H1 (cell line): ENCODE measurements at regions not wholly inside any gene's neighbourhood (a gene's known extent, or its start where the extent isn't known, plus 50 kb on each side); places are given as distances from the start of the nearest gene placed in this dataset.

ENCODE experiments used
- CTCF ChIA-PET: fragments of 300-600 bp; sonication (Branson Sonifier 250); formaldehyde crosslinking; loops from one replicate; lab custom pipeline; 2021; ENCODE audit not compliant: partially characterized antibody; lab: Charles Lee
- POLR2A ChIA-PET: fragments of 300-600 bp; sonication (Branson Sonifier 250); formaldehyde crosslinking; loops from one replicate; lab custom pipeline; 2021; ENCODE audit warnings: inconsistent platforms; ENCODE audit not compliant: partially characterized antibody; lab: Charles Lee
- DNase-seq, 2 experiments: peaks; one replicate each; pipeline versions ENCODE4 v3.0.0 to v3.0.0-alpha.2; 2010 to 2022; ENCODE audit warnings: low spot score in 2 of 2, low read depth in 1 of 2, mixed read lengths in 1 of 2
- FAIRE-seq: peaks from 2 replicates; lab custom pipeline; 2011; peaks lifted over from hg19 to GRCh38; lab: Jason Lieb, UNC
- H2AFZ ChIP-seq: 2 replicates; pipeline ENCODE4 v1.8.1; 2012; ENCODE audit warnings: low read length, inconsistent platforms
- H2AK5ac ChIP-seq: 2 replicates; pipeline ENCODE4 v1.6.1; 2013; ENCODE audit warnings: low read depth, low read length
- H2BK120ac ChIP-seq: replicated peaks from 2 replicates; pipeline ENCODE3; 2013; ENCODE audit warnings: low read depth, low read length, inconsistent platforms
- H2BK12ac ChIP-seq: 2 replicates; pipeline ENCODE4 v1.6.1; 2013; ENCODE audit warnings: low read depth, low read length
- H2BK15ac ChIP-seq: 2 replicates; pipeline ENCODE4 v1.6.1; 2013; ENCODE audit warnings: low read length
- H2BK20ac ChIP-seq: 2 replicates; pipeline ENCODE4 v1.6.1; 2013; ENCODE audit warnings: low read length
- H2BK5ac ChIP-seq: 2 replicates; pipeline ENCODE4 v1.6.1; 2013; ENCODE audit warnings: low read depth, low read length
- H3K14ac ChIP-seq: 2 replicates; pipeline ENCODE4 v1.6.1; 2013; ENCODE audit warnings: inconsistent platforms; ENCODE audit not compliant: insufficient read length
- H3K18ac ChIP-seq: 2 replicates; pipeline ENCODE4 v1.6.1; 2013; ENCODE audit warnings: low read length; ENCODE audit errors: extremely low read depth
- H3K23ac ChIP-seq: 2 replicates; pipeline ENCODE4 v1.6.1; 2013; ENCODE audit warnings: inconsistent platforms; ENCODE audit not compliant: insufficient read length
- H3K23me2 ChIP-seq: 2 replicates; pipeline ENCODE4 v1.6.1; 2013; ENCODE audit warnings: low read depth, low read length
- H3K27ac ChIP-seq: 2 replicates; pipeline ENCODE4 v1.6.1; 2011; ENCODE audit warnings: low read depth, low read length, inconsistent platforms
- H3K27me3 ChIP-seq, 4 experiments: replicated peaks in 1 of 4; 1 replicate in 1 of 4; 2 replicates in 3 of 4; pipeline versions ENCODE4 v1.6.1 to v1.8.1; 2011 to 2013; ENCODE audit warnings: low read length in 3 of 4, mild to moderate bottlenecking in 3 of 4, inconsistent platforms in 2 of 4, mixed read lengths in 2 of 4, moderate library complexity in 1 of 4; ENCODE audit not compliant: control insufficient read depth in 3 of 4, insufficient read depth in 3 of 4; ENCODE audit errors: extremely low read depth in 1 of 4
- H3K36me3 ChIP-seq, 4 experiments: 2 replicates each; pipeline versions ENCODE4 v1.6.1 to v1.8.1; 2011 to 2013; ENCODE audit warnings: mild to moderate bottlenecking in 4 of 4, low read length in 3 of 4, moderate library complexity in 2 of 4, control low read depth in 1 of 4, inconsistent platforms in 1 of 4; ENCODE audit not compliant: insufficient read depth in 4 of 4, control insufficient read depth in 2 of 4
- H3K4ac ChIP-seq: replicated peaks from 2 replicates; pipeline ENCODE3; 2013; ENCODE audit warnings: low read length, low read depth, mixed read lengths, inconsistent platforms; ENCODE audit not compliant: insufficient read length
- H3K4me1 ChIP-seq, 4 experiments: replicated peaks in 1 of 4; 1 replicate in 1 of 4; 2 replicates in 3 of 4; pipeline versions ENCODE4 v1.6.1 to v1.8.1; 2011 to 2013; ENCODE audit warnings: low read length in 3 of 4, inconsistent platforms in 2 of 4, mixed read lengths in 1 of 4; ENCODE audit not compliant: insufficient read depth in 4 of 4, control insufficient read depth in 3 of 4
- H3K4me2 ChIP-seq, 2 experiments: 2 replicates each; pipeline versions ENCODE4 v1.6.1 to v1.8.1; 2011 to 2013; ENCODE audit warnings: low read depth in 2 of 2, low read length in 2 of 2, control low read depth in 1 of 2, inconsistent platforms in 1 of 2, mild to moderate bottlenecking in 1 of 2; ENCODE audit not compliant: insufficient read depth in 1 of 2
- H3K4me3 ChIP-seq, 4 experiments: fragments of 200-600, 300-600 bp in 1 of 4; sonication (generic), shearing (Covaris generic), sonication (Bioruptor Twin) in 1 of 4; 2 replicates each; pipeline versions ENCODE4 v1.5.1 to v1.8.1; 2011 to 2016; ENCODE audit warnings: low read length in 4 of 4, low read depth in 3 of 4, control low read depth in 2 of 4, inconsistent platforms in 2 of 4, mild to moderate bottlenecking in 2 of 4, mixed read lengths in 1 of 4, moderate library complexity in 1 of 4; ENCODE audit not compliant: insufficient read depth in 2 of 4; ENCODE audit errors: extremely low read depth in 1 of 4
- H3K56ac ChIP-seq: replicated peaks from 2 replicates; pipeline ENCODE3; 2013; ENCODE audit warnings: low read depth, mild to moderate bottlenecking, mixed read lengths, low read length, inconsistent platforms; ENCODE audit not compliant: insufficient read length
- H3K79me1 ChIP-seq: 2 replicates; pipeline ENCODE4 v1.6.1; 2013; ENCODE audit warnings: low read depth, low read length, control low read depth
- H3K79me2 ChIP-seq, 2 experiments: 2 replicates each; pipeline versions ENCODE4 v1.6.1 to v1.8.1; 2012 to 2013; ENCODE audit warnings: low read length in 2 of 2, mild to moderate bottlenecking in 2 of 2, inconsistent platforms in 1 of 2; ENCODE audit not compliant: insufficient read depth in 2 of 2, control insufficient read depth in 1 of 2
- H3K9ac ChIP-seq, 4 experiments: replicated peaks in 1 of 4; 1 replicate in 1 of 4; 2 replicates in 3 of 4; pipeline versions ENCODE4 v1.6.1 to v1.8.1; 2011 to 2013; ENCODE audit warnings: low read depth in 3 of 4, low read length in 3 of 4, control low read depth in 2 of 4, mild to moderate bottlenecking in 2 of 4, moderate library complexity in 2 of 4, inconsistent platforms in 1 of 4; ENCODE audit errors: extremely low read depth in 1 of 4
- H3K9me3 ChIP-seq, 2 experiments: 2 replicates each; pipeline versions ENCODE4 v1.6.1 to v1.8.1; 2012 to 2013; ENCODE audit warnings: mild to moderate bottlenecking in 2 of 2, moderate library complexity in 2 of 2, control low read depth in 1 of 2, inconsistent platforms in 1 of 2, low read depth in 1 of 2, low read length in 1 of 2, mixed read lengths in 1 of 2; ENCODE audit not compliant: insufficient read depth in 2 of 2
- H4K20me1 ChIP-seq, 2 experiments: replicated peaks in 1 of 2; 2 replicates each; pipeline versions ENCODE3 to v1.8.1; 2011 to 2013; ENCODE audit warnings: inconsistent platforms in 2 of 2, low read length in 2 of 2, mild to moderate bottlenecking in 1 of 2; ENCODE audit not compliant: insufficient read depth in 2 of 2, control insufficient read depth in 1 of 2
- H4K5ac ChIP-seq: 2 replicates; pipeline ENCODE4 v1.6.1; 2013; ENCODE audit warnings: low read length, low read depth, mixed read lengths, inconsistent platforms; ENCODE audit not compliant: insufficient read length
- H4K8ac ChIP-seq: 2 replicates; pipeline ENCODE4 v1.8.0; 2013; ENCODE audit warnings: mild to moderate bottlenecking, moderate library complexity, low read length, inconsistent platforms; ENCODE audit not compliant: insufficient read depth; ENCODE audit errors: extremely low read depth
- H4K91ac ChIP-seq: replicated peaks from 2 replicates; pipeline ENCODE3; 2013; ENCODE audit warnings: low read length, mixed read lengths, inconsistent platforms; ENCODE audit not compliant: insufficient read length
- BRCA1 ChIP-seq: IDR thresholded peaks from 2 replicates; pipeline ENCODE4 v1.6.1; 2012; ENCODE audit warnings: low read depth, low read length, improper control_type of control experiment
- CEBPB ChIP-seq: IDR thresholded peaks from 2 replicates; pipeline ENCODE4 v1.6.1; 2012; ENCODE audit warnings: low read depth, low read length
- CHD2 ChIP-seq: IDR thresholded peaks from 2 replicates; pipeline ENCODE4 v1.6.1; 2012; ENCODE audit warnings: low read length, improper control_type of control experiment
- CTBP2 ChIP-seq: IDR thresholded peaks from 2 replicates; pipeline ENCODE4 v1.7.0; 2011; ENCODE audit warnings: borderline replicate concordance, mild to moderate bottlenecking, moderate library complexity, mixed read lengths, low read length; ENCODE audit not compliant: insufficient read depth, insufficient read length
- KDM5A ChIP-seq: fragments of 200-600 bp; IDR thresholded peaks from 2 replicates; pipeline ENCODE4 v1.7.1; 2012; ENCODE audit warnings: mild to moderate bottlenecking, low read length, inconsistent platforms, mixed read lengths
- POLR2A ChIP-seq, 2 experiments: IDR thresholded peaks; 1 replicate in 1 of 2; 2 replicates in 1 of 2; pipeline ENCODE4 v1.6.1; 2011; ENCODE audit warnings: low read depth in 2 of 2, low read length in 2 of 2, mild to moderate bottlenecking in 2 of 2; ENCODE audit errors: control extremely low read depth in 1 of 2
- RBBP5 ChIP-seq: IDR thresholded peaks from 2 replicates; pipeline ENCODE4 v1.7.1; 2012; ENCODE audit warnings: low read depth, mild to moderate bottlenecking, inconsistent platforms, low read length, moderate library complexity, borderline replicate concordance
- RXRA ChIP-seq: IDR thresholded peaks from 2 replicates; pipeline ENCODE4 v1.6.1; 2011; ENCODE audit warnings: low read depth, mild to moderate bottlenecking, low read length, moderate library complexity; ENCODE audit not compliant: insufficient read depth
- SP2 ChIP-seq: IDR thresholded peaks from 2 replicates; pipeline ENCODE4 v1.6.1; 2012; ENCODE audit warnings: mild to moderate bottlenecking, low read length, inconsistent platforms
- SP4 ChIP-seq: IDR thresholded peaks from 2 replicates; pipeline ENCODE4 v1.6.1; 2012; ENCODE audit warnings: low read length, inconsistent platforms
- SUZ12 ChIP-seq: fragments of 200-600 bp; sonication (generic); IDR thresholded peaks from 2 replicates; pipeline ENCODE4 v1.6.1; 2012; ENCODE audit warnings: mild to moderate bottlenecking, inconsistent platforms, low read length, moderate library complexity, mixed read lengths
- TBP ChIP-seq: IDR thresholded peaks from 2 replicates; pipeline ENCODE4 v1.6.1; 2011; ENCODE audit warnings: low read depth, low read length, improper control_type of control experiment
- TCF12 ChIP-seq: IDR thresholded peaks from 2 replicates; pipeline ENCODE4 v1.6.1; 2011; ENCODE audit warnings: low read depth, mild to moderate bottlenecking, low read length
- TEAD4 ChIP-seq: IDR thresholded peaks from 2 replicates; pipeline ENCODE4 v1.6.1; 2012; ENCODE audit warnings: low read depth, low read length, inconsistent platforms, mixed read lengths
- WGBS, 2 experiments: shearing (Covaris generic) in 1 of 2; methylation state at CpG; one replicate each; pipeline versions ENCODE4 v1.1.6 to v1.1.7; 2013 to 2015; ENCODE audit warnings: low lambda C conversion rate in 2 of 2, mixed read lengths in 2 of 2, inconsistent platforms in 1 of 2, low coverage in 1 of 2, missing lambda C conversion rate in 1 of 2; ENCODE audit not compliant: insufficient replicate concordance in 2 of 2, insufficient coverage in 1 of 2, insufficient read length in 1 of 2; ENCODE audit errors: extremely low coverage in 1 of 2, missing lambda C conversion rate in 1 of 2; 5-methylcytosine and 5-hydroxymethylcytosine counted together
- TF ChIP-seq, protein P1 (sequence below), 3 experiments: IDR thresholded peaks; 1 replicate in 2 of 3; 2 replicates in 1 of 3; pipeline versions ENCODE4 v1.5.1 to v1.6.1; 2011; ENCODE audit warnings: low read length in 3 of 3, mild to moderate bottlenecking in 3 of 3, inconsistent platforms in 2 of 3, low read depth in 1 of 3, moderate library complexity in 1 of 3; ENCODE audit not compliant: insufficient read depth in 1 of 3; ENCODE audit errors: control extremely low read depth in 1 of 3

DNA sequence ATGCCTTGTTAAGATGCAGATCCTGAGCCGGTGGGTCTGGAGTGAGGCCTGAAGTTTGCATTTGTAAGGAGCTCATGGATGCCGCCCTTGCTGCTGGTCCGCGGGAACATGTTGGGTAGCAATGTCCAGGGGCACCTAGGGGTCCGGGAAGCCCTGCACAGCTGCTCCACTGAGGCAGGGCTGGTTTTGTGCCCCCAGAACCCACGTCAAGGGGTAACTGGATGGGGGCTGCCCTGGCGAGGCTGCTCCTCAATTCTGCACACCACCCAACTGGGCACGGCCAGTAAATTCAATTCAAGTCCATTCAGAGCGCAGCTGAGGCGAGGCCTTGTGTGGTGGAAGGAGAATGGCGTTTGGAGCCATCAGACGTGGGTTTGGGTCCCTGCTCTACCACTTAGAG lies 246.3 kb upstream of the PITRM1 start:
- Histone ChIP-seq H3K36me3 (no peaks in the 10 kb centered on the region), H3K9ac (no peak overlapping the region), H3K23me2 (no peaks in the 10 kb centered on the region), H3K79me1 (no peaks in the 10 kb centered on the region), H4K20me1 (no peaks in the 10 kb centered on the region), H3K9me3 (no peaks in the 10 kb centered on the region), H3K79me2 (no peaks in the 10 kb centered on the region), H2AFZ (no peak overlapping the region), H2BK120ac (no peak overlapping the region), H3K4me1 (no peaks in the 10 kb centered on the region), H3K18ac (no peak overlapping the region), H3K4me2 (no peak overlapping the region), H3K56ac (no peak overlapping the region), H2BK12ac (no peak overlapping the region), H3K27me3 (no peaks in the 10 kb centered on the region), H3K27ac (no peak overlapping the region), H2BK5ac (no peak overlapping the region), H2AK5ac (no peak overlapping the region), H4K91ac (no peak overlapping the region), H2BK20ac (no peak overlapping the region), H2BK15ac (no peak overlapping the region), H3K14ac (no peak overlapping the region), H3K4ac (no peak overlapping the region), H4K5ac (no peak overlapping the region), H4K8ac (no peak overlapping the region), H3K4me3 (no peak overlapping the region), H3K23ac (no peak overlapping the region)
- DNase-seq, result no peak
- ChIA-PET CTCF (no interaction called here), POLR2A (no interaction called here)
- 79% methylated on average over 12 of the region's 12 CpGs; no CpG with 5 or more reads in 1 of the 2 experiments for WGBS, 2 experiments
- FAIRE-seq, result no peak
- TF ChIP-seq POLR2A (IDR thresholded peaks at IDR 0.05; ENCODE audit: control extremely low read depth in 1 of 2, low read depth in 2 of 2, low read length in 2 of 2), result no peak
- no peak for TF ChIP-seq TEAD4
- TF ChIP-seq RBBP5, result no peak
- no peak for TF ChIP-seq SP4
- TF ChIP-seq, protein P1, sequence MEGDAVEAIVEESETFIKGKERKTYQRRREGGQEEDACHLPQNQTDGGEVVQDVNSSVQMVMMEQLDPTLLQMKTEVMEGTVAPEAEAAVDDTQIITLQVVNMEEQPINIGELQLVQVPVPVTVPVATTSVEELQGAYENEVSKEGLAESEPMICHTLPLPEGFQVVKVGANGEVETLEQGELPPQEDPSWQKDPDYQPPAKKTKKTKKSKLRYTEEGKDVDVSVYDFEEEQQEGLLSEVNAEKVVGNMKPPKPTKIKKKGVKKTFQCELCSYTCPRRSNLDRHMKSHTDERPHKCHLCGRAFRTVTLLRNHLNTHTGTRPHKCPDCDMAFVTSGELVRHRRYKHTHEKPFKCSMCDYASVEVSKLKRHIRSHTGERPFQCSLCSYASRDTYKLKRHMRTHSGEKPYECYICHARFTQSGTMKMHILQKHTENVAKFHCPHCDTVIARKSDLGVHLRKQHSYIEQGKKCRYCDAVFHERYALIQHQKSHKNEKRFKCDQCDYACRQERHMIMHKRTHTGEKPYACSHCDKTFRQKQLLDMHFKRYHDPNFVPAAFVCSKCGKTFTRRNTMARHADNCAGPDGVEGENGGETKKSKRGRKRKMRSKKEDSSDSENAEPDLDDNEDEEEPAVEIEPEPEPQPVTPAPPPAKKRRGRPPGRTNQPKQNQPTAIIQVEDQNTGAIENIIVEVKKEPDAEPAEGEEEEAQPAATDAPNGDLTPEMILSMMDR (IDR thresholded peaks at IDR 0.05; ENCODE audit: control extremely low read depth in 1 of 3, insufficient read depth in 1 of 3, low read depth in 1 of 3, low read length in 3 of 3), result no peak
- TF ChIP-seq KDM5A, result no peak
- no peak for TF ChIP-seq CEBPB
- no peak for TF ChIP-seq TBP
- TF ChIP-seq CTBP2, result no peak
- no peak for TF ChIP-seq TCF12
- TF ChIP-seq RXRA, result no peak
- no peak for TF ChIP-seq BRCA1
- no peak for TF ChIP-seq SUZ12
- no peak for TF ChIP-seq SP2
- TF ChIP-seq CHD2, result no peak
